ENCODE measurements at regions not wholly inside any gene's neighbourhood (a gene's known extent, or its start where the extent isn't known, plus 50 kb on each side); places are given as distances from the start of the nearest gene placed in this dataset.

- TF ChIP-seq, protein P1, sequence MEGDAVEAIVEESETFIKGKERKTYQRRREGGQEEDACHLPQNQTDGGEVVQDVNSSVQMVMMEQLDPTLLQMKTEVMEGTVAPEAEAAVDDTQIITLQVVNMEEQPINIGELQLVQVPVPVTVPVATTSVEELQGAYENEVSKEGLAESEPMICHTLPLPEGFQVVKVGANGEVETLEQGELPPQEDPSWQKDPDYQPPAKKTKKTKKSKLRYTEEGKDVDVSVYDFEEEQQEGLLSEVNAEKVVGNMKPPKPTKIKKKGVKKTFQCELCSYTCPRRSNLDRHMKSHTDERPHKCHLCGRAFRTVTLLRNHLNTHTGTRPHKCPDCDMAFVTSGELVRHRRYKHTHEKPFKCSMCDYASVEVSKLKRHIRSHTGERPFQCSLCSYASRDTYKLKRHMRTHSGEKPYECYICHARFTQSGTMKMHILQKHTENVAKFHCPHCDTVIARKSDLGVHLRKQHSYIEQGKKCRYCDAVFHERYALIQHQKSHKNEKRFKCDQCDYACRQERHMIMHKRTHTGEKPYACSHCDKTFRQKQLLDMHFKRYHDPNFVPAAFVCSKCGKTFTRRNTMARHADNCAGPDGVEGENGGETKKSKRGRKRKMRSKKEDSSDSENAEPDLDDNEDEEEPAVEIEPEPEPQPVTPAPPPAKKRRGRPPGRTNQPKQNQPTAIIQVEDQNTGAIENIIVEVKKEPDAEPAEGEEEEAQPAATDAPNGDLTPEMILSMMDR (conservative IDR thresholded peaks at IDR 0.05 in 1 of 2, IDR thresholded peaks at IDR 0.05 in 1 of 2; ENCODE audit: low read depth in 1 of 2, low read length in 2 of 2), result no peak
- no peak for TF ChIP-seq EZH2 (IDR thresholded peaks at IDR 0.05; ENCODE audit: low read length, missing control alignments)
These were observed 344.9 kb upstream of the TPM1 start for GRCh38 chr15:62697636-62698035.

Data from fibroblast of lung (primary cell).